IPS-18c (cell line): ENCODE measurements at regions not wholly inside any gene's neighbourhood (a gene's known extent, or its start where the extent isn't known, plus 50 kb on each side); places are given as distances from the start of the nearest gene placed in this dataset.
"Not testable (repeated sequence)": the region's sequence is repeated elsewhere in the genome, so short reads cannot be mapped to it uniquely, and the experiment has no call there.

Source experiments
- H3K4me3 ChIP-seq: 2 replicates; pipeline ENCODE4 v1.7.0; 2013; ENCODE audit warnings: low read depth, mild to moderate bottlenecking, low read length, moderate library complexity; ENCODE audit not compliant: insufficient read depth
- H3K9me3 ChIP-seq: one replicate; pipeline ENCODE4 v1.6.1; 2013; ENCODE audit warnings: mild to moderate bottlenecking, low read length, moderate library complexity; ENCODE audit not compliant: control insufficient read depth, insufficient read depth

DNA sequence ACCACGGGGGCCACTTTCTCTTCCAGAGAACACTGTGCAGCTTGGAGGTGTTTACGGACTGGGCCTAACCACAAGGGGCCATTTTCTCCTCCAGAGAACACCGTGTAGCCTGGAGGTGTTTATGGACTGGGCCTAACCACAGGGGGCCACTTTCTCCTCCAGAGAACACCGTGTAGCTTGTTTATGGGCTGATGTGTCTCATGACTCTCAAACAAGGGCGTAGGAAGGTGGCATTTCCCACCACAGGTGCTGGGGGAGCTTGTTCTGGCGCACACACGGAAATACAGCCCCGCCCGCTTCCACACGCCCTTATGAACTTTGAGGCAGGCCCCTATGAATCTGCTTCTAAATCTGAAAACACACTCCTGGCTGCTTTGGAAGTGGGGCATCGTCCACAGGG is 174.6 kb upstream of the SFSWAP start:
- H3K9me3 ChIP-seq = no peaks in the 10 kb centered on the region
- H3K4me3 ChIP-seq = no peak overlapping the region

DNA sequence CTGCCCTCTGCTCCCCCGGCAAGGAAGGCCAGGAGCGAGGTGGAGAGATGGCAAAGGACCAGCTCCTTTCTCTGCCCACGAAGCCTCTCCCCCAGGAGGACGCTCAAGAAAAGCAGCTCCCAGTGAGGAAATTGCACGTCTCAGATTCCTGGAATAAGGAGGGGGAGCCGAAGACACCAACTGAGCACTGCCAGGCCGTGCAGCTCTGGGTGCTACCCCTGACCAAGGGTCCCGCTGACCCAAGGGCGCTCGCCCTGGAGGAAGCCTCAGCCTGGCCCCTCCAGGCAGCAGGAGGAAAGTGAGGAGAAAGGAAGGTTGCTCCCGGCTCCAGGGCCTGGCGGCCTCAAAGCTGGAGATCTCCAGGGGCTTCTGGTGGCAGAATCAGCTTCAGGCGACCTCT is 174.1 kb upstream of the SFSWAP start:
- Histone ChIP-seq H3K4me3 (no peak overlapping the region), H3K9me3 (no peaks in the 10 kb centered on the region)

DNA sequence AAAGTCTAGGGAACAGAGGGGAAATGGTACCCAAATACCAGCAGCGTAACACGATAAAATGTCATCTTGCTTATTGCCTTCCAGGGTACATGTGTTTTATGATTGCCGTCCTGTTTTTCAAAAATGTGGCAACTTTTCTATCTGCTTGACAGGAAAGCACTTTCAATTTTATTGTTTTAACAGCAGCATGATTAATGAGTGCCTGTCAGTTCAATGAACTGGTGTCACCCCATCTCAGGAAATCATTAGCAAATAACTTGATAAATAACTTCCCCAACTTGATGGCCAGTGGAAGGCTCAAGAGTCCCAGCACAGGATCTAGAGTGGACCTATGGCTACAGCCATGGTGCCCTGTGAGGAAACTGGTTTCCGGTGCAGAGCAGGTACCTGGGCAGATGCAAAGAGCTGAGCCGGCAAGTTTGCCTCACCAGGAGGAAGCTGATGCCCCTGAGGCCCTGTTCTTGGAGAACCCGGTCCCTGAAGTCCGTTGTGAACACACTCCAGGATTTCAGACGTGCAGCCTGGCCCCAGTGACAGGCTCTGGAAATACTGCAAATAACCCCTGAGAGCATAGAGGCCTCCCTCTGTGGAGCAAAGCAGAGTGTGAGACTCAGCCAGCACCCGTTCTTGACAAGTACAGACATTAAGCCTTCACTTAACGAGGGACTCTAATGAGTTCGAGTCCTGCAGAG is 173.5 kb upstream of the SFSWAP start:
- no peaks in the 10 kb centered on the region for H3K9me3 ChIP-seq
- no peak overlapping the region for H3K4me3 ChIP-seq

DNA sequence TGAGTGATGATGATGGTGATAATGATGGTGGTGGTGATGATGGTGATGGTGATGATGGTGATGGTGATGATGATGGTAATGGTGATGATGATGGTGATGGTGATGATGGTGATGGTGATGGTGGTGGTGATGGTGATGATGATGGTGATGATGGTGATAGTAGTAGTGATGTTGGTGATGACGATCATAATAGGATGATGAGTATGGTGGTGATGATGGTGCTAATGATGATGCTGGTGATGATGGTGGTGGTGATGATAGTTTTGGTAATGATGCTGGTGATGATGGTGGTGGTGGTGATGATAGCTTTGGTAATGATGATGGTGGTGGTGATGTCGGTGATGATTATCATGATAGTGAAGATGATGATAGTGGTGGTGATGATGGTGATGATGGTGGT is 171.5 kb upstream of the SFSWAP start:
- Histone ChIP-seq H3K4me3 (no peak overlapping the region), H3K9me3 (no peaks in the 10 kb centered on the region)

DNA sequence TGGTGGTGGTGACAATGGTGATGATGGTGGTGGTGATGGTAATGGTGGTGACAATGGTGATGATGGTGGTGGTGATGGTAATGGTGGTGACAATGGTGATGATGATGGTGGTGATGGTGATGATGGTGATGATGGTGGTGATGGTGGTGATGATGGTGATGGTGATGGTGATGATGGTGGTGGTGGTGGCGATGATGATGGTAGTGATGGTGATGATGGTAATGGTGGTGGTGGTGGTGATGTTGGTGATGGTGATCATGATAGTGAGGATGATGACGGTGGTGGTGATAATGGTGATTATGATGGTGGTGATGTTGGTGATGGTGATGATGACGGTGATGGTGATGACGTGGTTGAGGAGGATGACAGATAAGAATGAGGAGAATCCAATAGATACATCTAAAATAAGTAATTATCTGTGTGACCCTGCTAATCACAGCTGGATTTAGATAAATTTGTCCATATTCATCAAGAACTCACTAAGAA is 170.7 kb upstream of the SFSWAP start:
- Histone ChIP-seq H3K9me3 (no peaks in the 10 kb centered on the region), H3K4me3 (no peak overlapping the region)

DNA sequence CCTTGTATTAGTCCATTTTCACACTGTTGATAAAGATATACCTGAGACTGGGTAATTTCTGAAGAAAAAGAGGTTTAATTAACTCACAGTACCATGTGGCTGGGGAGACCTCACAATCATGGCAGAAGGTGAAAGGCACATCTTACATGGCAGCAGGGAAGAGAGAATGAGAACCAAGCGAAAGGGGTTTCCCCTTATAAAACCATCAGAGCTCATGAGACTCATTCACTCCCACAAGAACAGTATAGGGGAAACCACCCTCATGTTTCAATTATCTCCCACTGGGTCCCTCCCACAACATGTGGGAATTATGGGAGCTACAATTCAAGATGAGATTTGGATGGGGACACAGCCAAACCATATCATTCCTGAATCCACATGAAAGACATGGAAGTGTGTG is 169.4 kb upstream of the SFSWAP start:
- H3K4me3 ChIP-seq, H3K9me3 ChIP-seq: not testable (repeated sequence)

DNA sequence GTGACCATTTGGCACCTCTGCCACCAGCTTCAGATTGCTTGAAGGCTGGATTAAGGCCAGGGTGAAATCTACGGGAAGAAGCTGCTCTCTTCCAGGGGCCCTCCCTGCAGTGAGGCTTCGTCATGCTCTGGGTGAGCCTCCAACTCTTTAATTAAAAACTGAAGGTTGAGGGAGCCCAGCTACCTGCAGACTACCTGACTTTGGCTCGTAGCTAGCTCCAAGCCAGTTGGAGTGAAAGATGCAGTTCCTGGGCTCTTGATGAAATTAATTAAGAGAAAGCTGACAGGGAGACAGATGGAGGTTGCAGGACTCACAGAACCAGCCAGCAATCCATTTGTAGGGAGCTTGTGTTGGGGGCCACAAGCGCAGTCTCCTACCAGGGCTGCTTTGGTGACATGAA is 168.5 kb upstream of the SFSWAP start:
- no peaks in the 10 kb centered on the region for H3K9me3 ChIP-seq
- H3K4me3 ChIP-seq = no peak overlapping the region

DNA sequence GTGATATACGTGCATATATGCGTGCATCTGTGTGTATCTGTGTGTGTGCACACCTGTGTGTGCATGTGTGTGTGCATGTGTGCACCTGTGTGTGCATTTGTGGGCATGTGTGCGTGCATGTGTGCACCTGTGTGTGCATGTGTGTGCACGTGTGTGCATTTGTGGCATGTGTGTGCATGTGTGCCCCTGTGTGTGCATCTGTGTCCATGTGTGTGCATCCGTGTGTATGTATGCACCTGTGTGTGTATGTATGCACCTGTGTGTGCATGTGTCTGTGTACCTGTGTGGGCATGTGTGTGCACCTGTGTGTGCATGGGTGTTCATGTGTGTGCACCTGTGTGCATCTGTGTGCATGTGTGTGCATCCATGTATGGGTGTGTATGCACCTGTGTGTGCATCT is 167.8 kb upstream of the SFSWAP start:
- Histone ChIP-seq H3K4me3 (no peak overlapping the region), H3K9me3 (no peaks in the 10 kb centered on the region)

DNA sequence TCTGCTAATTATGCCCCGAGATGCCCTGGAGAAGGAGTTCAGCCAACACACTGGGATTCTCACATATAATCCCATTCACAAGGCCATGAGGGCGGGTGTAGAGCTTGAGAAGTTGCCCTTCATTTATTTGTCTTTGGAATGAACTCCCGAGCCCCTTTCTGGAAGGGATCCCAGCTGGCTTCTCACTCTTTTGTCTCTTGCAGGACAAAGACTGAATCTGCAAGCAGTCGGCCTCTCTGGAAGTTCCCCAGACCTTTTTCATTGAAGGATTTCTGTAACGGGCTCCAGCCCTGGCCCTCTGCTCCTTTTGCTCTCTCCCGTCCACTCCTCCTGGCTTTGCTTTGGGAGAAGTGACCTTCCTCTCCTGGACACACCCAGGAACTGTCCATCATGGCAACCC is 163.3 kb upstream of the SFSWAP start:
- no peaks in the 10 kb centered on the region for H3K9me3 ChIP-seq

DNA sequence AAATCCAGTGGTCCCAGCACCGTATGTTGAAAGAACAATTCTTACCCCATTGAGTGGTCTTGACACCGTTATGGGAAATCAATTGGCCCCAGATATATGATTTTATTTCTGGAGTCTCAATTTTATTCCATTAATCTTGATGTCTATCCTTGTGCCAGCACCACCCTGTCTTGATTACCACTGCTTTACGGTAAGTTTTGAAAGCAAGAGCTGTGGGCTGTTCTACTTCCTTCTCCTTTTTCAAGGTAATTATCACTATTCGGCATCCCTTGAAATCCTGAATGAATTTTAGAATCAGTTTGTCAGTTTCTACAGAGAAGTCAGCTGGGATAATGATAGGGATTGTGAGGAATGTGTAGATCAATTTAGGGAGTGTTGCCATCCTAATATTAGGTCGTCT is 160.8 kb upstream of the SFSWAP start:
- Histone ChIP-seq H3K4me3 (no peak overlapping the region), H3K9me3 (no peaks in the 10 kb centered on the region)

More for the DNA sequence above, 163.3 kb upstream of the SFSWAP start:
- no peak overlapping the region for H3K4me3 ChIP-seq

DNA sequence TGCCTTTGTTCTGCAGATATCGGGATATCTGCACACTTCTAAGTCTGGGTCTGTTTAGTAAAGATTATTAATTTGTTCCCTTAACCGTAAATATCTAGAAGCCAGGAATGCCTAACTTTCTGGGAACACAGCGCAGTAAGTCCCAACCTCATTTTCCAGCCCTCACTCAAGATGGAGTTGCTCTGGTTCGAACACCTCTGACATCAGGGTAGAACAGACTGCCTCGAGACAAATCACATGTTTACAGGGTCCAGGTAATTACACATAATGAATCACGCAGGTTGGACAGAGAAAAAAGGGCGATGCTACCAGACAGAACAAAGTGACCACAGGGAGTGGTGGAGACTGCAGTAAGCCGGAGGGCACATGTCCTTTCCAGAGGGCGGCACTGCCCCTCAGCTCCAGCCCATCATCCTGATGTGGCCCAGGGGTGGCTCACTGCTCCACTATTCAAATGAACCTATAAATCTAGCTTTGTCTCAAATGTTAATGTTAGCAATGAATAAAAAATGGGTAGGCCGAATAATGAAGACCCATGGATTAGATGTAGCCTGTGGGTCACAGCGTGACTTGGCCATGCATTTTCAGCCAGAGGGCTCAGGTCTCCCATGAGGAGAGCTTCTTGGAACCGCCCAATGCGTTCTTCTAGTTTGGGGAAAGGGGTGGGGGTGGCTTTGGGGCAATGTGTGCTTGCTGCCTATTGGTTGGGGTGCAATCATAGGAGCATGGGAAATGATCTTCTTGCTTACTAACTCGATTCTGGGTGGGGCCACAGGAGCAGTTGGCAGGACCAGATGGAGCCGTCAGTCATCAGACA is 159.0 kb upstream of the SFSWAP start:
- Histone ChIP-seq H3K9me3 (no peaks in the 10 kb centered on the region), H3K4me3 (no peak overlapping the region)

DNA sequence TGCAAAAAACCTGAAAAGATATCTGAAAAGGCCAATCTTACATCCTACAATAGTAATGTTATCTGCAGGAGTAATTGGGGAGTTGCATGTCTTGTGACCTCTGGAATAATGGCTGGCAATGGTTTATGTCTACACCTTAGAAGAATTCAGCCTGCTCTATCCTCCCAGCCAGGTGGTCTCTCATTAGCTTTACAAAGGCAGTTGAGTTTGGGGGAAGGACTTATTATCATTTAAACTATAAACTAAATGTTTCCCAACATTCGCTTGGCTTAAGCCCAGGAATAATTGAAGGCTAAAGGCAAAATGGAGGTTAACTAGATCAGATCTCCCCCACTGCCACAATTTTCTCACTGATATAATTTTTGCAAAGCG is 158.4 kb upstream of the SFSWAP start:
- H3K9me3 ChIP-seq = no peaks in the 10 kb centered on the region
- H3K4me3 ChIP-seq = no peak overlapping the region; the same call in 1 of the 2 replicates

DNA sequence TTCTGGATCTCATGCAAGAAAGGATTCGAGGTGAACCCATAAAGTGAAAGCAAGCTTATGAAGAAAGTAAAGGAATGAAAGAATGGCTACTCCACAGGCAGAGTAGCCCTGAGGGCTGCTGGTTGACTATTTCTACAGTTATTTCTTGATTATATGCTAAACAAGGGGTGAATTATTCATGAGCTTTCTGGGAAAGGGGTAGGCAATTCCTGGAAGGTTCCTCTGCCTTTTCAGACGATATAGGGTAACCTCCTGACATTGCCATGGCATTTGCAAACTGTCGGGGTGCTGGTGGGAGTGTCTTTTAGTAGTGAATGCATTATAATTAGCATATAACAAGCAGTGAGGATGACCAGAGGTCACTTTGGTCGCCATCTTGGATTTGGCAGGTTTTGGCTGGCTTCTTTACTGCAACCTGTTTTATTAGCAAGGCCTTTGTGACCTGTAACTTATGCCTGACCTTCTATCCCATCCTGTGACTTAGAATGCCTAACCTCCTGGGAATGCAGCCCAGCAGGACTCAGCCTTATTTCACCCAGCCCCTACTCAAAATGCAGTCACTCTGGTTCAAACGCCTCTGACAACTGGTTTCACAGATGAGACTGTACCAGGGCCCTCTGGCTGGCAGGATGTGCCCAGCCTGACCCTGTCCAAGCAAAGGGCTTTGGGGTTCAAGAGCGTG is 157.7 kb upstream of the SFSWAP start:
- no peaks in the 10 kb centered on the region for H3K9me3 ChIP-seq
- H3K4me3 ChIP-seq = no peak overlapping the region

DNA sequence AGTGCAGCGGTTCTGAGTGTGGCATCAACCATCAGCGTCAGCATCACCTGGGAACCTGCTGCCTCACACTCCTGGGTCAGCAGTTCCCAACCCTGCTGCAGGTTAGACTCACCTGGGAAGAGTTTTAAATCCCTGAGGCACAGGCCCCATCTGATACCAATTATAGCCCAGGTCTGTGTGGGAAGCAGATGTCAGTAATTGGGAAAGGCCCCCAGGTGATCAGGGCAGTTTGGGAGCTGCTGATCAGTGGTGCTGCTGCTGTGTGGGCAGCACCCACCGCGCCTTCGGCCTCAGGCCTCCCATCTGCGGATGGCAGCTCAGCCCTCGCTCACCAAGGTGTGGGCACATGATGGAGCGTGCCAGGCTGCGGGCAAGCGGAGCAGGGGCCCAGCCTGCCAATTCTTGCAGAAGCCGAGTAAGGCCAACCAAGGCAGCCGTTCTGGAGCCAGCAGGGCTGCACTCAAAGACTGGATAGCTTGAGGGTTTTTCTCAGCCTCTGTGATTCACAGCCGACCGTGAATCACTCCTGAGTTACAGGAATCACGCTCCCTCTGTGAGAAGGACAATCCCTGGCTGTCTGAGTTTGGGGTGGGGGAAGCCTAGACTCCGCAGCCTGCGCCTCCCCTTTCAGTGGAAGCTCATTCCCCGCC is 155.6 kb upstream of the SFSWAP start:
- Histone ChIP-seq H3K4me3 (no peak overlapping the region), H3K9me3 (no peaks in the 10 kb centered on the region)

DNA sequence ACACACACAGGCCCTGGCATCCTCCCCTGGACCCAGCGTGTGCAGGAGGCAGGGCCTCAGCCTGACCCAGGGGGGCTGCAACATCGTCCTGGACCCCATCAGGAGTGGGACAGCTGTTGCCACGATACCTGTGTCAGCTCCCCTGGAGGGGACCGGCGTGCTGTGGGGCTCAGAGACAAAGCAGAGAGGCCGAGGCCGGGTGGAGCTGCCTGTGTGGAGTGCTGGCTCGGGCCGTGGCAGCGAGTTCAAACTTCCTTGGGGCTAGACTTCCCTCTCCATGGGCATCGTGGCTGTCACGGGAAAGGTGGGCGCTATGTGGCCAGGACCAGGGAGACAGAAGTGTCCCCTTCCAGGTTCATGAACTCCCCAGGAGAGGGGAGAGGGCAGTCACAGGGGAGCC is 155.0 kb upstream of the SFSWAP start:
- H3K9me3 ChIP-seq = no peaks in the 10 kb centered on the region
- no peak overlapping the region for H3K4me3 ChIP-seq

DNA sequence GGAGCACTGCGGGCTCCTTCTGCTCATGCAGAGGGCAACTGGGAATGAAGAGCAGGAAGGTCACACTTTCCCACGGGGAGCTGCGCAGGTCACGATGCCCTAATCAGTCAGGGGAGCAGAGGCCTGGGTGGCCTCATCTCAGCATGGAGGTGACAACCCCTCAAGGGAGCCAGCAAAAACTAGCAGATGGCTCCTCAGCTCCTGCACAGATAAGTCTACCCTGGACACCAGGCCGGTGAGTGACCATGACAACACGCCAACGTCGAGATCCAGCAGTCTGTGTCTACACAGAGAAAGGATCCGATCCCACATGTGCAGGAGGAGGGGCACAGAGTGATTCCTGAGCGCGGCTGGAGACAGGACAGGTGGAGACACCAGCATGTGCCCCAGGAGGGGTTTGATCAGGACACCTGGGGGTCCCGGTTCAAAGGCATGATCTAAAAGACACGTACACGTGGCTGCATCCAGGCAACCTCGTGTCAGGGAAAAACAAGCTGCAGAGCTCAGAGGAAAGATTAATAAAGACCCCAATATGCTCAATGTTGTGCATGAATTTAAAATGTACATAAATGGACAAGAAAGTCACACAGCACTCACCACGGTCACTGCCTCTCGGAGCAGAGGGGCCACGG is 153.7 kb upstream of the SFSWAP start:
- H3K4me3 ChIP-seq = no peak overlapping the region
- H3K9me3 ChIP-seq = no peaks in the 10 kb centered on the region
